ENCODE measurements at regions not wholly inside any gene's neighbourhood (a gene's known extent, or its start where the extent isn't known, plus 50 kb on each side); places are given as distances from the start of the nearest gene placed in this dataset.
A peak's percentile ranks its signal among the peaks of the same experiment; 100 is the strongest.

DNA sequence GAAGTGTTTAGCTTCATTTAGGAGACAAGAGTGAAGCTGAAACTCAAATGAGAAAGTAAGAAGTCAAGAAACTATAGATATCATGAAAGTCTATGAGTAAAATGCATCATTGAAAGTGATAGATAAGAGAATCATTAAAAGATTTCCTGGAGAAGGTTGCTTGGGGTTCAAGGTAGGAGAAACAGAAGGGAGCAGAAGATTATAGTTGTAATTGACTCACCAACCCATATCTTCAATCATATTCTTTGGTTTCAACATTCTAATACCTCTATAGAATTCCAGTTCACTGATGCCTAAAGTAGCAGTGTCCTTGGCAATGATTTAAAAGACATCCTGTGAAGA, 365.7 kb upstream of the RIOK2 start:
- Histone ChIP-seq H2AFZ (ENCODE audit: low read length, unreplicated experiment) (peak overlapping the region; percentile 10), H3K79me2 (ENCODE audit: control insufficient read depth, insufficient read depth, low read length, unreplicated experiment) (no peaks in the 10 kb centered on the region), H3K27ac (ENCODE audit: low read depth, low read length) (peak overlapping the region; percentile 23; the same call in 1 of the 2 replicates), H3K36me3 (ENCODE audit: insufficient read depth, low read length) (no peaks in the 10 kb centered on the region), H3K27me3 (ENCODE audit: insufficient read depth, low read length) (no peaks in the 10 kb centered on the region), H3K4me3 (ENCODE audit: low read depth, low read length) (no peak overlapping the region), H3K4me1 (ENCODE audit: control insufficient read depth, insufficient read depth, low read length, unreplicated experiment) (peaks cover 41% of the 10 kb centered on the region)

DNA sequence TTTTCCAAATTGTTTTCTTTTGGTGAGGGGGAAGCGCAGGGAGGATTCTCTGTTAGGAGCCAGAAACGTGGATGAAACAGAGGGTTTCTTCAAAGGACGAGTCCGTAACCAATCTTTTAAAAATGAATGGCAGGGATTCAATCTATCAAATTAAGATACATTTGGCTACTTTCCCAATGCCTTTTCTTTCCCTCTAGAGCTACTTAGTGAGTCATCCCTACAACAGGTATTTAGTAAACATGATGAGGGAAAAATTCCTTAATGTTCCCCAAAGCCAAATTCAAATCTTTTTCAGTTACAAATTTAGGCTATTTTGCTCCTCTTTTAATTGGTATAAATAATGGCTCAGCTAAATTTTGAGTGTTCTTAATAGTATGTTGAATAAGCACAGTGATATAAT, 366.4 kb upstream of the RIOK2 start:
- Histone ChIP-seq H3K4me1 (ENCODE audit: control insufficient read depth, insufficient read depth, low read length, unreplicated experiment) (peaks cover 44% of the 10 kb centered on the region), H3K4me3 (ENCODE audit: low read depth, low read length) (no peak overlapping the region), H2AFZ (ENCODE audit: low read length, unreplicated experiment) (no peak overlapping the region), H3K79me2 (ENCODE audit: control insufficient read depth, insufficient read depth, low read length, unreplicated experiment) (no peaks in the 10 kb centered on the region), H3K27me3 (ENCODE audit: insufficient read depth, low read length) (no peaks in the 10 kb centered on the region), H3K36me3 (ENCODE audit: insufficient read depth, low read length) (no peaks in the 10 kb centered on the region), H3K27ac (ENCODE audit: low read depth, low read length) (no peak overlapping the region)

DNA sequence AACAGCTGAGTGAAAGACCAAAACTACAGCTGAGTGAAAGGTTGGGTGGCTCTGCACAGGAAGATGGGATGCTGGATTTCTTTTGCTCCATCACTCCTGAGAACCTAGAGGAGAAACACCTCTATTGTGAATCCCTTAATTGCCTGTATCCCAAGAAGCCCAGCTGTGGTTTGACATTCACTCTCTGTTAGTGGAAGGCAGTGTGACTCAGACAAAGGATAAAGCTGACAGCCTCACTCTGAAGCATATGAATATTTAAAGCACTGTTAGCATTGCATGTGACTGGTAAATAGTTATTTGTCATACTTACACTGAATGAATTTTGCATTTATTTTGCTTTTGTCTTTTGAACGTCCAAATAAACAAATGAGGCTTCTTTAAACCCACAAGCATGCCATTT, 367.1 kb upstream of the RIOK2 start:
- Histone ChIP-seq H3K36me3 (ENCODE audit: insufficient read depth, low read length) (no peaks in the 10 kb centered on the region), H3K4me1 (ENCODE audit: control insufficient read depth, insufficient read depth, low read length, unreplicated experiment) (peaks cover 44% of the 10 kb centered on the region), H3K79me2 (ENCODE audit: control insufficient read depth, insufficient read depth, low read length, unreplicated experiment) (no peaks in the 10 kb centered on the region), H3K27ac (ENCODE audit: low read depth, low read length) (no peak overlapping the region), H3K27me3 (ENCODE audit: insufficient read depth, low read length) (no peaks in the 10 kb centered on the region), H3K4me3 (ENCODE audit: low read depth, low read length) (no peak overlapping the region), H2AFZ (ENCODE audit: low read length, unreplicated experiment) (peak overlapping the region; percentile 44)

DNA sequence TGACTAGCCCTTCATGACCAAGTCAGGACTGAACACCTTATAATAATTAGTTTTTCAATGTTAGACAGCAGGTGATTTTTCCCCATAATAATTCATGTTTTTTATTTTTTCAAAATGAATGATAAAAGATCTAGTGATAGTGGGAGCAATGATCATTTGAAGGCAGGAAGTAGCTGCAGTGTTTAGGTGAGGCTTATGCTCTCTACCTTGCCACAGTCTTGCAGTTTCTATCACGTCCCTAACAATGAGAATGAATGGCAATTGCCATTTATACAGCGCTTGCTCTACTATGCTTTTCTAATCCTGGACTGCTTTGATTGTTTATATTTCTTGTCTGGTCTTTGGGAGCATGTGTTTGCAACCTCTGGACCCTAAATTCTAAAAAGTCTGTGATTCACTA, 367.8 kb upstream of the RIOK2 start:
- H3K27me3 ChIP-seq (ENCODE audit: insufficient read depth, low read length): no peaks in the 10 kb centered on the region
- no peak overlapping the region for H2AFZ ChIP-seq (ENCODE audit: low read length, unreplicated experiment)
- no peak overlapping the region for H3K4me3 ChIP-seq (ENCODE audit: low read depth, low read length)
- no peak overlapping the region for H3K27ac ChIP-seq (ENCODE audit: low read depth, low read length)
- H3K79me2 ChIP-seq (ENCODE audit: control insufficient read depth, insufficient read depth, low read length, unreplicated experiment): no peaks in the 10 kb centered on the region
- H3K4me1 ChIP-seq (ENCODE audit: control insufficient read depth, insufficient read depth, low read length, unreplicated experiment): peaks cover 46% of the 10 kb centered on the region
- no peaks in the 10 kb centered on the region for H3K36me3 ChIP-seq (ENCODE audit: insufficient read depth, low read length)

DNA sequence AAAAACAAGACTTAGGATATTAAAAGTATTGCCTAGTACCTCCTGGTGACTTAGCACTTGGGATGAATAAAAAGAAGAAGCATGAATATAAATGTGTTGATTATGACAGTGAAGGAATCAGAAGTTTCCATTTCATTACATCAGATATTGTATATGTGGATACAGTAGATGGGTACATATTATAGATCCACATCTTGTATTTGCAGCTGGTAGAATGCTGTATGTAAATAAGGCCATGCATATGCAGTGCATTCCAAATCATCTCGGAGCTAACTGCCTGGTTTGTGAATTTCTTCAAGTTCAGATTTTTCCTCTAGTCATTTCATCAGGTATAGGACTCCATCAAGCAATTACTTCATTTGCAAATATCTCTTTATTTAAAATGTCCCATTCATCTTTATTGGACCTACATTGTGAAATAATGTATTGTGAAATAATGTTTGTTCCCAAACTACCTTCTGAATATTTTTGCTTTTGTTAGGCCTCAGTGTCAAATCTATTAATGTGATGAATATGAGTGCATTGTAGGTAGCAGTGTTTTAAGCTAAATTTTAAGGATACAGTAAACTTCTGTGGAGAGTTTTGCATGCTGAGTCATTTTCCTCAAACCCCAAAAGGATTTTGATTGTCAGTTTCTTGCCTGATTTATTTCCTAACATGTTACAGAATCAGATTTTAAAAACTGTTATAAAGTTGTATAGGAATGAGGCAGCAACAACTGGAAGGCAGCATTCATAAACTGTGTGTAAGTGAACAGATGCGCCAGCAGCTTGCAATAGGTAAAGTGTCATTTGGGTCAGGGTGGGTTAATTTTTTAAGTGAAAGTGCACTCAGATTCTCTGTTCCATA, 370.8 kb upstream of the RIOK2 start:
- peak overlapping the region; percentile 66 for H3K27ac ChIP-seq (ENCODE audit: low read depth, low read length)
- no peaks in the 10 kb centered on the region for H3K79me2 ChIP-seq (ENCODE audit: control insufficient read depth, insufficient read depth, low read length, unreplicated experiment)
- no peak overlapping the region for H3K4me3 ChIP-seq (ENCODE audit: low read depth, low read length)
- peaks cover 36% of the 10 kb centered on the region for H3K4me1 ChIP-seq (ENCODE audit: control insufficient read depth, insufficient read depth, low read length, unreplicated experiment)
- no peak overlapping the region for H2AFZ ChIP-seq (ENCODE audit: low read length, unreplicated experiment)
- no peaks in the 10 kb centered on the region for H3K27me3 ChIP-seq (ENCODE audit: insufficient read depth, low read length)
- H3K36me3 ChIP-seq (ENCODE audit: insufficient read depth, low read length): no peaks in the 10 kb centered on the region

DNA sequence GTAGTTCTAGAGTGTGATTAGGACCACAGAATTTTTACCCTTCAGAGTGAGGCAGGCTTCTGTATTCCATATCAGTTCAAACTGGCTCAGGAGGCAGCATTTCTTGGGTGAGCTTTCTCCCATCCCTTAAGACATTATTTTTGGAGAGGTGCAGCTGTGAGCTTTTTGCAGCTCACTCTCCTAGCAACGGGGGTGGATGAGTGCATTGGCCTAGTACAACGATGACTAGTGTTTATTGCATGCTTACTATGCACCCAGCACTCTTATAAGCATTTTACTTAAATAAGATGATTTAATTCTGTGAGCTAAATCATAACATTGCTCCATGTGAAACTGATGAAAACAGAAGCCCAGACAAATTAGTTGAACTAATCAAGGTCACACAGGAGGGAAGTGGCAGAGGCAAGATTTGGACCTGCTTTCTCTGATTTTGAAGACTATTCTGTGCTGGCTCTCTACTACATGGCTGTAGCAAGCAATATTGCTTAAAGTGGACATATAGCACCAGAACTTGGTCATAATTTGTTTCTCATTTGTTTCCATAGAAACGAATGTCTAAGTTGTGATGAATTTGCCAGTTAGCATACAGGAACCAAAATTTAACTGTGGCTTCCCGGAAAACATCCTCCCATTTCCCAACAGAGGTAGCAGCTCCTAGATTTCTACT, 372.1 kb upstream of the RIOK2 start:
- peaks cover 29% of the 10 kb centered on the region for H3K4me1 ChIP-seq (ENCODE audit: control insufficient read depth, insufficient read depth, low read length, unreplicated experiment)
- no peaks in the 10 kb centered on the region for H3K36me3 ChIP-seq (ENCODE audit: insufficient read depth, low read length)
- no peaks in the 10 kb centered on the region for H3K79me2 ChIP-seq (ENCODE audit: control insufficient read depth, insufficient read depth, low read length, unreplicated experiment)
- H3K27ac ChIP-seq (ENCODE audit: low read depth, low read length): peak overlapping the region; percentile 66
- no peak overlapping the region for H3K4me3 ChIP-seq (ENCODE audit: low read depth, low read length)
- H3K27me3 ChIP-seq (ENCODE audit: insufficient read depth, low read length): no peaks in the 10 kb centered on the region
- no peak overlapping the region for H2AFZ ChIP-seq (ENCODE audit: low read length, unreplicated experiment)

DNA sequence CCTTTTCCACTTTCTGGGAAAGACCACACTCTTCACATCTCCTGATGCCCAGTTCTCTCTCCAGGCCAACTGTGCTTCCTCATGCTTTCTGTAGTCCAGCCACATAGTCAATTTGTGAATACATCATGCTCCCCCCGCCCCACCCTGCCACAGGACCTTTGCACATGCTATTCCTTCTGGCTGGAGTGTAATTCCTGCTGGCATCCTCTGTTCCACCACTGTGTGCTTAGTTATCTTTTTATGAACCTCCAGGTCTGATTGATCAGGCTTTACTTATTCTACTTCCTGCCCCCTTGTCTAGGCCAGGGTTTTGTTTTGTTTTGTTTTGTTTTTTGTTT, 372.6 kb upstream of the RIOK2 start:
- H3K79me2 ChIP-seq (ENCODE audit: control insufficient read depth, insufficient read depth, low read length, unreplicated experiment): no peaks in the 10 kb centered on the region
- no peaks in the 10 kb centered on the region for H3K27me3 ChIP-seq (ENCODE audit: insufficient read depth, low read length)
- H3K36me3 ChIP-seq (ENCODE audit: insufficient read depth, low read length): no peaks in the 10 kb centered on the region
- no peak overlapping the region for H2AFZ ChIP-seq (ENCODE audit: low read length, unreplicated experiment)
- H3K27ac ChIP-seq (ENCODE audit: low read depth, low read length): peak overlapping the region; percentile 66
- peaks cover 24% of the 10 kb centered on the region for H3K4me1 ChIP-seq (ENCODE audit: control insufficient read depth, insufficient read depth, low read length, unreplicated experiment)
- H3K4me3 ChIP-seq (ENCODE audit: low read depth, low read length): no peak overlapping the region

DNA sequence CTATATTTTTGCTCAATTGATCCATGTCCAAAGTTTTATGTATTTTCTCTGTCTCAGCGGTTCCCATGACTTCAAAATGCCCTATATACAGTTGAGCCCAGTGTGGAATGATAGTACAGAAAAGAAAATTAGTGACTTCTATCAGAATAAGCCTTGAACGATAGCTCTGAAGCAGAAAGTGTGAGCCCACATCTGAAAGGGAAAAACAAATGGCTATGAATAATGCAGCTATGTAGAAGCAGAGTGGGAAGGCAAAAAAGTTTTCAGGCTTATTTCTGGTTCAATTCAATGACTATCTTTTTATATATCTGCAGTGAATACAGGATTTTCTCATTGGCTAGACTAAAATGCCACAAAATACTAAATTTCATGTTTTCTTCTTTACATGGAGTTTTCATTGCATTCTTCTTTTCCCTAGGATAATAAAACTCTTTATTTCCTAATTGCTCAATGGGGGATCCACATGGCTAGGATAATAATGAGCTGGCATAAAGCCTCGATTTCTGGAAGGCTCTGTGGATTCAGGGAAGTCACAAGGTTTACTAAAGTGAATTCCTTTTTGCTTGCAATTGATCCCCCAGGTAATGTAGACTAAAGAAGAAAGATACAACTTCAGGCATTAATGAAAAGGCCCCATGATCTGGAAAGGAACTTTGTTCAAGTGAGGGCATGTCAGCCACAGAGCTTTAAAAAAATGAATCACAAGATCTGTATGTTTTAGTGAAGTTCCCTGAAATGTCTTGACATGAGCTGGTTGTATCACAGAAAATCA, 377.0 kb upstream of the RIOK2 start:
- no peaks in the 10 kb centered on the region for H3K36me3 ChIP-seq (ENCODE audit: insufficient read depth, low read length)
- no peak overlapping the region for H3K27ac ChIP-seq (ENCODE audit: low read depth, low read length)
- H3K27me3 ChIP-seq (ENCODE audit: insufficient read depth, low read length): no peaks in the 10 kb centered on the region
- no peak overlapping the region for H2AFZ ChIP-seq (ENCODE audit: low read length, unreplicated experiment)
- H3K79me2 ChIP-seq (ENCODE audit: control insufficient read depth, insufficient read depth, low read length, unreplicated experiment): no peaks in the 10 kb centered on the region
- peaks cover 7% of the 10 kb centered on the region for H3K4me1 ChIP-seq (ENCODE audit: control insufficient read depth, insufficient read depth, low read length, unreplicated experiment)
- H3K4me3 ChIP-seq (ENCODE audit: low read depth, low read length): no peak overlapping the region

DNA sequence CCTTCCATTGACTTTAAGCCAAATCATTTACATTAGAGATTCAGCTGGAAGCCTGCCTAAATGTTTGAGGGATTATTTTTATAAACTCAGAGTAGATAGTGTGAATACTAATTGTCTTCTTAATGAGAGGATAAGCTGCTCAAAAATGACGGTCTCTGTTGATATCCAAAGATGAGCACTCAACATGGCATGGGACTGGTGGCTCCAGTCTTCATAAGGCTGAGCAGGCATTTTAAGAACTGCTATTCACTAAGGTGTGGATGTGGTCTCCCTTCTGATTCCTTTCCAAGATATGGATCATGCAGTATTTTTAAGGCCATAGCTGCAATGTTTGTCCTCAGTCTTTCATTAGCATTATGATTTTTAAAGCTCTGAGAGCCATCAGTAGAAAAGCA, 377.5 kb upstream of the RIOK2 start:
- Histone ChIP-seq H3K4me3 (ENCODE audit: low read depth, low read length) (no peak overlapping the region), H3K27me3 (ENCODE audit: insufficient read depth, low read length) (no peaks in the 10 kb centered on the region), H3K27ac (ENCODE audit: low read depth, low read length) (no peak overlapping the region), H3K4me1 (ENCODE audit: control insufficient read depth, insufficient read depth, low read length, unreplicated experiment) (peaks cover under 1% of the 10 kb centered on the region), H3K79me2 (ENCODE audit: control insufficient read depth, insufficient read depth, low read length, unreplicated experiment) (no peaks in the 10 kb centered on the region), H3K36me3 (ENCODE audit: insufficient read depth, low read length) (no peaks in the 10 kb centered on the region), H2AFZ (ENCODE audit: low read length, unreplicated experiment) (no peak overlapping the region)

DNA sequence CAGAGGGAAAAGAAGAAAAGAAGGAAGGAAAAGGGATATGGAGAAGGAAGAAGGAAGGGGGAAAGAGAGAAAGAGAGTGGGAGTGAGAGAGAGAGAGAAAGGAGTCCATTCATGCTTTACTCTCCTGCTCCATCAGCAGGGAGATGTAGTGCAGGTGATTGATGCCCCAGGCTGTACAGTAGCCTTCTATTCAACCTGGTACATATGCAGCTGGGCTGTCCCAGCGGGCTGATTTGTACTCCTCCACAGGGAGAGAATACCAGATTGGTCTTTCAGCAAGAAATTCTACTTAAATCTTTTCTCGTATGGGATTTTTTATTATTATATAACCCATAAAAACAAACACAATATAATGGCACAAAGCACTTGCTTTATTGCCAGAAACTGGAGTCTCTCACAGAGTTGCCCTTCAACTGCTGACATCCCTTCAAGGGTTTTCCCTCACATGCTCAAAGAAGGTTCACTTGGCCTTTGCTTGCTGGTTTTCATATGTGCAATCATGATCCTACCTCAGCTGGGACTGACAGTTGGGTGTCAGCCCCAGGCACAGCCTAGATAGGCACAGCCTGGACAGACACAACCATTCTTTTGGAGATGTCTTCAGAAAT, 380.1 kb upstream of the RIOK2 start:
- no peaks in the 10 kb centered on the region for H3K36me3 ChIP-seq (ENCODE audit: insufficient read depth, low read length)
- H3K79me2 ChIP-seq (ENCODE audit: control insufficient read depth, insufficient read depth, low read length, unreplicated experiment): no peaks in the 10 kb centered on the region
- no peak overlapping the region for H3K4me3 ChIP-seq (ENCODE audit: low read depth, low read length)
- H2AFZ ChIP-seq (ENCODE audit: low read length, unreplicated experiment): no peak overlapping the region
- H3K4me1 ChIP-seq (ENCODE audit: control insufficient read depth, insufficient read depth, low read length, unreplicated experiment): no peaks in the 10 kb centered on the region
- H3K27me3 ChIP-seq (ENCODE audit: insufficient read depth, low read length): no peaks in the 10 kb centered on the region
- no peak overlapping the region for H3K27ac ChIP-seq (ENCODE audit: low read depth, low read length)

Data from ACC112 (cell line).